Gastroesophageal sphincter (tissue), 3 donors: ENCODE measurements at regions not wholly inside any gene's neighbourhood (a gene's known extent, or its start where the extent isn't known, plus 50 kb on each side); places are given as distances from the start of the nearest gene placed in this dataset.

Experiments used
- CTCF ChIP-seq, 4 experiments: fragments of 200-600 bp in 2 of 4; fragments of 450-650 bp in 2 of 4; sonication (generic) in 1 of 4; IDR thresholded peaks; one replicate each; pipeline ENCODE4 v1.5.1; 2017 to 2019; ENCODE audit warnings: antibody characterized with exemption in 4 of 4, mild to moderate bottlenecking in 2 of 4, moderate library complexity in 2 of 4
- EP300 ChIP-seq: sonication (generic); formaldehyde crosslinking; IDR thresholded peaks from one replicate; pipeline ENCODE4 v1.6.1; 2017; ENCODE audit warnings: antibody characterized with exemption, mild to moderate bottlenecking
- POLR2A ChIP-seq, 2 donors: fragments of 450-650 bp; IDR thresholded peaks; one replicate each; pipeline ENCODE4 v1.6.1; 2017; ENCODE audit warnings: antibody characterized with exemption in 2 of 2, mild to moderate bottlenecking in 2 of 2, moderate library complexity in 1 of 2

- TF ChIP-seq CTCF (IDR thresholded peaks at IDR 0.05) (no peak), POLR2A (IDR thresholded peaks at IDR 0.05) (no peak), EP300 (no peak)
Measured at GRCh38 chr6:19209202-19209601, 628.0 kb upstream of the ID4 start.
